ENCODE measurements at regions not wholly inside any gene's neighbourhood (a gene's known extent, or its start where the extent isn't known, plus 50 kb on each side); places are given as distances from the start of the nearest gene placed in this dataset.

DNA sequence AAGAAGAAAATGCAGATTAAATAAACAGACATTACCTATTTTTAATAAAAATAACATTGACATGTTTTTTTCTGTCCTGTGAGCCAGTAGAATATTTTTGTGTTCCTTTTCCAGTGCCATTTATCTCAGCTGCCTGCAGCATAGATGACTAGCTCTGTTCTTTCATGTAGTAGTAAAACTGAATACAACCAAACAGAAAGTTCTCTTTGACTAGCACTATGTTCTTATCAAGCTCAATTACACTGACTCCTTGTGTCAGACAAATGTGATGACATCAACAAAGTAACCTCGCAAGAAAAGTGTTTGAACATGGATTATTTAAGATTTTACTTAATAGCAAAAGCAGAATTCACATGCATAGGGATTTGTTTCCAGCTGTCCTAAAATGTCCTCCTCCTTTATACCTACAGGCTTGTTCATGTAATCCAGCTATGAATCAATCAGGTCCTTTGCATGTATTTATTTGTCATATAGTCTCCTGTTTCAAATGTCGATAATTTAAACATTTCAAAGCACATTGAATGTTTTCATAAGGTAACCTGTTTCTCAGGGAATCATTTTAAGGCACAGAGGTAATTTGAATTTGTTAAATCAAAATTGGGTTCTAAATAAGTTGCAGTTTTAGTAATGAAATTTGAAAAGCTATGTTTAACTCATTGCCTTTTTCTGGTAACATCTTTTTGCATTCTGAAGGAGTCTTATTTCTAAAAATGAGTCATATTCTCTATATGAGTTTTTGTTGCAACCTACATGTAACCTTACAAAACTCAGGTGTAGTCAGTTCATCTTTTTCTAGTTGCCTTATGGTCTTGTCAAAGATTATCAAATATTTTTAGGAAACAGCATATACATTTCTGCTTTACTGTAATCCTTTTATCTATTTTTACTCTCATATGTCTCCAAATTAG is 215.3 kb upstream of the GULP1 start:
- TF ChIP-seq, protein P1, sequence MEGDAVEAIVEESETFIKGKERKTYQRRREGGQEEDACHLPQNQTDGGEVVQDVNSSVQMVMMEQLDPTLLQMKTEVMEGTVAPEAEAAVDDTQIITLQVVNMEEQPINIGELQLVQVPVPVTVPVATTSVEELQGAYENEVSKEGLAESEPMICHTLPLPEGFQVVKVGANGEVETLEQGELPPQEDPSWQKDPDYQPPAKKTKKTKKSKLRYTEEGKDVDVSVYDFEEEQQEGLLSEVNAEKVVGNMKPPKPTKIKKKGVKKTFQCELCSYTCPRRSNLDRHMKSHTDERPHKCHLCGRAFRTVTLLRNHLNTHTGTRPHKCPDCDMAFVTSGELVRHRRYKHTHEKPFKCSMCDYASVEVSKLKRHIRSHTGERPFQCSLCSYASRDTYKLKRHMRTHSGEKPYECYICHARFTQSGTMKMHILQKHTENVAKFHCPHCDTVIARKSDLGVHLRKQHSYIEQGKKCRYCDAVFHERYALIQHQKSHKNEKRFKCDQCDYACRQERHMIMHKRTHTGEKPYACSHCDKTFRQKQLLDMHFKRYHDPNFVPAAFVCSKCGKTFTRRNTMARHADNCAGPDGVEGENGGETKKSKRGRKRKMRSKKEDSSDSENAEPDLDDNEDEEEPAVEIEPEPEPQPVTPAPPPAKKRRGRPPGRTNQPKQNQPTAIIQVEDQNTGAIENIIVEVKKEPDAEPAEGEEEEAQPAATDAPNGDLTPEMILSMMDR (conservative IDR thresholded peaks at IDR 0.05), result no peak
- no peak for TF ChIP-seq ZFX (IDR thresholded peaks at IDR 0.05)
